GM13977 (cell line): ENCODE measurements at regions not wholly inside any gene's neighbourhood (a gene's known extent, or its start where the extent isn't known, plus 50 kb on each side); places are given as distances from the start of the nearest gene placed in this dataset.

Experiments used
- DNase-seq: peaks from one replicate; pipeline ENCODE4 v3.0.0; 2012; ENCODE audit warnings: low spot score
- CTCF ChIP-seq: IDR thresholded peaks from 2 replicates; pipeline ENCODE4 v1.5.1; 2012; ENCODE audit warnings: mild to moderate bottlenecking, control low read depth; ENCODE audit not compliant: insufficient read depth; ENCODE audit errors: extremely low read depth, missing control alignments
- in situ Hi-C: fragments of 300-500 bp; cut with MboI; formaldehyde crosslinking; loops from one replicate; pipeline ENCODE4 v1.12.0; 2022; ENCODE audit warnings: low sequenced_read_pairs, low pct_unique_long_range_greater_than_20kb, mixed read lengths, inconsistent platforms; ENCODE audit not compliant: unreplicated experiment

- no peak for TF ChIP-seq CTCF
- in situ Hi-C loops = no loop called here
- DNase-seq = no peak
These were observed 309.3 kb downstream of the GPR37 start for GRCh38 chr7:124456286-124456685.

- in situ Hi-C loops = no loop called here
- no peak for DNase-seq
- no peak for TF ChIP-seq CTCF
These were observed 313.4 kb downstream of the GPR37 start for GRCh38 chr7:124452186-124452585.

GRCh38 chr7:124449896-124450295, 315.7 kb downstream of the GPR37 start:
- in situ Hi-C loops = no loop called here
- DNase-seq = no peak
- no peak for TF ChIP-seq CTCF

- in situ Hi-C loops = no loop called here
- TF ChIP-seq CTCF = no peak
- no peak for DNase-seq
These were observed 320.7 kb downstream of the GPR37 start for GRCh38 chr7:124444696-124445480.

- in situ Hi-C loops = no loop called here
- DNase-seq = no peak
- no peak for TF ChIP-seq CTCF
These were observed 321.8 kb downstream of the GPR37 start for GRCh38 chr7:124443762-124444161.

- TF ChIP-seq CTCF = no peak
- in situ Hi-C loops = no loop called here
- no peak for DNase-seq
These were observed 325.5 kb downstream of the GPR37 start for GRCh38 chr7:124440081-124440480.
